Liver (tissue), 3 donors: ENCODE measurements at regions not wholly inside any gene's neighbourhood (a gene's known extent, or its start where the extent isn't known, plus 50 kb on each side); places are given as distances from the start of the nearest gene placed in this dataset.

Experiments used
- CTCF ChIP-seq: fragments of 150-350 bp; IDR thresholded peaks from 2 replicates; pipeline ENCODE4 v1.5.1; 2017; ENCODE audit warnings: improper control_type of control experiment, low read depth, low read length; ENCODE audit not compliant: missing input control
- GABPA ChIP-seq, 2 donors: IDR thresholded peaks in 1 of 2; conservative IDR thresholded peaks in 1 of 2; 2 replicates each; pipeline ENCODE4 v1.6.1; 2016; ENCODE audit warnings: antibody characterized with exemption in 2 of 2, mild to moderate bottlenecking in 1 of 2, moderate library complexity in 1 of 2
- JUND ChIP-seq, 2 donors: IDR thresholded peaks; 2 replicates each; pipeline ENCODE4 v1.6.1; 2016; ENCODE audit warnings: antibody characterized with exemption in 2 of 2
- MAX ChIP-seq: IDR thresholded peaks from 2 replicates; pipeline ENCODE4 v1.6.1; 2016; ENCODE audit warnings: antibody characterized with exemption
- RAD21 ChIP-seq, 2 donors: IDR thresholded peaks; 2 replicates each; pipeline ENCODE4 v1.6.1; 2016; ENCODE audit warnings: antibody characterized with exemption in 2 of 2, mild to moderate bottlenecking in 2 of 2
- SP1 ChIP-seq: IDR thresholded peaks from 2 replicates; pipeline ENCODE4 v1.6.1; 2018; ENCODE audit warnings: antibody characterized with exemption, mild to moderate bottlenecking
- TAF1 ChIP-seq: conservative IDR thresholded peaks from 2 replicates; pipeline ENCODE4 v1.6.1; 2016; ENCODE audit warnings: antibody characterized with exemption, mild to moderate bottlenecking
- YY1 ChIP-seq: IDR thresholded peaks from 2 replicates; pipeline ENCODE4 v1.6.1; 2016; ENCODE audit warnings: antibody characterized with exemption, mild to moderate bottlenecking
- donor health status: healthy.
- donor health status: healthy.

GRCh38 chr10:49446031-49446430 lies 50.1 kb upstream of the DRGX start:
- TF ChIP-seq GABPA (IDR thresholded peaks at IDR 0.05 in 1 of 2, conservative IDR thresholded peaks at IDR 0.05 in 1 of 2) (no peak), JUND (IDR thresholded peaks at IDR 0.05) (no peak), MAX (no peak), CTCF (no peak), TAF1 (no peak), RAD21 (IDR thresholded peaks at IDR 0.05) (no peak), SP1 (no peak), YY1 (no peak)
